ENCODE measurements at regions not wholly inside any gene's neighbourhood (a gene's known extent, or its start where the extent isn't known, plus 50 kb on each side); places are given as distances from the start of the nearest gene placed in this dataset.
A peak's percentile ranks its signal among the peaks of the same experiment; 100 is the strongest.
"Not testable (repeated sequence)": the region's sequence is repeated elsewhere in the genome, so short reads cannot be mapped to it uniquely, and the experiment has no call there.

DNA sequence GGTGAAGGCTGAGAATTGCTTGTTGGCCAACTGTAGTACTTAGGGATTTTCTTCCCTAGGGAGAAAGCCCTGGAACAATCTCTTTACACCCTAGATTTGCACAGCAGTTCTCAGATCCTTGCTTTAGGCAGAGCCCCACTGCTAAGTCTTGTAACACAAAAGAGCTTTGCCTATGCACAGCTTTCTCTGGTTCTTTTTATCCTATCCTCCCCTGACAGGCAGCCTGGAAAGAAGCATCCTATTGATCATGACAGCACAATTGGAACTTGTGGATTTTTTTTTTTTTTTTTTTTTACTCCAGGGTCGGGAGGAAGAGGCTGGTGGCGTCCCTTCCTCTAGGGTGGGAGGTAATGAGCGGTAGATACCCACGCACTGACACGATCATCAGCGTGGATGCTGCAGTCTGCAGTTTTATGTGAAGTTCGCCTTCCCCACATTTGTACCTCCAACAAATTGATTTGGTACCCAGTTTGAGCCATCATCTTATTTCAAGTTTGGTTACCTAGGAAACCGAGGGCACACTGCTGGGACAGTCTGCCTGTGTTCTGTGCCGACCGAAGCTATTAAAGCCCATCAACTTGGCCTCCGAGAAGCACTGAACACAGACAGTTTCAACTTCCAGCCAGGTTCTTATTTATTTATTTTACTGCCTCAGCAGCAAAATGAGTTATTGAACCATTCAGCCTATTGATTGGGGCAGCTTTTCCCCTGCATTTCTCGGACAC lies 110.1 kb downstream of the NRN1 start:
- no peak for DNase-seq

DNA sequence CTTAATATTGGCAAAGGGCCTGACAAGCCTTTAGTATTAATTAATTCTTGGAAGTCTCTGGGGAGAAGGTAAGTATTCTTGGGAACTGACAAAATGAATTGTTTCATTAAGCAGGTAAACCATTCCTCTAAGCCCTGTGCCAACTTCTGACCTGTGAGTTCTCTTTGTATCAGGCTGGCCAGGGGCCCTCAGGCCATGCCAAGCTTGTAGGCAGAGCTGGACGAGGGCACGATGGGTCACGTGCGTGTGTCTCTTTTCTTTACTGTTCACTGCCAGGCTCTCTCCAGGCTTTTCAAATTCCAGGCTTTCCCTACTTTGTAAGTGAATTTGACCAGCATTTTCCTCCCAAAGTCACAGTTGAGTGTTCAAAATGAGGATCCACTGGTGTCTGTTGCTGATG lies 112.4 kb downstream of the NRN1 start:
- no peak for DNase-seq

DNA sequence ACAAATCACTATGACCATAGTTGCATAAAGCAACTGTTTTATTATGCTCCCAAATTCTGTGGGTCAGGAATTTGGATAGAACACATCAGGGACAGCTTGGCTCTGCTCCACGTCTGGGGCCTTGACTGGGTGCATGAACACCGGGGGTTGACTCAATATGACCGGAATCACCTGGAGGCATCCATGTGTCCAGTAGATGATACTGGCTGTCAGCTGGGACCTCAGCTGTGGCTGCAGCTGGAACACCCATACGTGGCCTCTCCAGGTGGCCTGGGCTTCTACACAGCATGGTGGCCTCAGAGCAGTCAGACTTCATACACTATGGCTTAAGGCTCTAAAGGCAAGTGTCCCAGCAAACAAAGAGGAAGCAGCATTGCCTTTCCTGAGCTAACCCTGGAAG lies 113.4 kb downstream of the NRN1 start:
- no peak for DNase-seq

DNA sequence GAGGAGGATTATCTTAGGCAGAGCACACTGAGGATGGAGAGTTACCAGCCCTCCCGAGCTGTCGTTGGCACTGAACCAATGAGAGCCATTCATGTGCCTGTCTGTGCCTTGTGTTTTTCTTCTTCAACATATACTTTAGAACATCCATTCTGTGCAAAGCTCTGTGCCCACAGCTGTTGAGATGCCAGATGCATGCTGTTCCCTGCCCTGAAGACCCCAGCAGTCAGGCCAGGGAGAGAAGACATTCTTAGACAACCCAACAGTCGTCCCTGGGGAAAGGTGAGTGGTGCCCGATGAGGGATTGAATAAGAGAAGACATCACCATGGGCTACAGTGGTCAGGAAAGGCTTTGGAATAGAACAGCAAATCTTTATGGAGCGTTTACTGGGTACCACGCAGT lies 114.1 kb downstream of the NRN1 start:
- DNase-seq, result no peak

DNA sequence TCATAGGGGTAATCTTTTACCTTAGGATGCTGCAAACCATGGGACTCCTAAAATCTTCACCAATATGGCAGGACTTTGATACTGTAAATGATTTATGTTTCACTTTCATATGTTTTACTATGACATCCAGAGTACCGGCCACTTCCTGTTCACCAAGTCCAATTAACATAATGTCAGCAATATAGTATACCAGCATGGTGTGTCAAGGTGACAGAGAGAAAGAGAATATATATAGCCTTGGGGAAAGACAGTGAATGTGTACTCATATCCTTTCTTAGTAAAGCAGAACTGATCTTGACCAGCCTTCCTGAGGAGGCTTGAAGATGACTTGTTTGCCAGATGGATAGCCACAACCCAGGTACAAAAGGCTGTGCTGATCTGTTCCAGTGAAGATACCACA lies 127.9 kb downstream of the NRN1 start:
- DNase-seq, result peak in 1 of 5 experiments; percentile 46

DNA sequence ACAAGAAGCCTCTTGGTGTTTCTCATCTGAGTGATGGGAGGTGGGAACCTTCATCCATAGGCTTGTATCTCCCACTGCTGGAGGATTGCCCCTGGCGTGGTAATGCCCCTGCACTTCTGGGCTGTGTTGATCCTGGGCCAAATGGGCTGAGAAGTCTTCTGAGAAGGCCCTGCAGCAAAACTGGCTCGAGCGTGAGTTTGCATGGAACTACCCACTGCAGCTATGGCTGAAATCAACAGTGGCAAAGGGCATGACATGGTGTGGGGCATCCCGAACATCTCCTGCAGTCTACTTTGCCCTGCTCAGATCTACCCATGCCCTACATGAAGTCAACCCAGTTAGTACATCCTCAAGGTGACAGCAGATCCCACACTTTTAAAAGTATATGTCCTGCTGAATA lies 130.6 kb downstream of the NRN1 start:
- no peak for DNase-seq

DNA sequence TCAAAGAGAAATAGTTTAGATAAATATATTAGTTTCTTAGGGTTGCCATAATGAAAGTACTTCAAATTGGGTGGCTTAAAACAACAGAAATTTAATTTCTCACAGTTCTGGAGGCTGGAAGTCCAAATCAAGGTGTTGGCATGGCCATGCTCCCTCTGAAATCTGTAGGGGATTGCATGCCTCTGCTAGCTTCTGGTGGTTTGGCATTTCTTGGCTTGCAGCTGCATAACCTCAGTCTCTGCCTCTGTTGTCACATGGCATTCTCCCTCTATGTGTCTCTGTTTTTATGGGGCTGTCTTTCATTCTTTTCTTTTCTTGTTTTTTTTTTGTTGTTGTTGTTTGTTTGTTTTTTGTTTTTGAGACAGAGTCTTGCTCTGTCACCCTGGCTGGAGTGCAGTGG lies 132.7 kb downstream of the NRN1 start:
- DNase-seq, result not testable (repeated sequence)

DNA sequence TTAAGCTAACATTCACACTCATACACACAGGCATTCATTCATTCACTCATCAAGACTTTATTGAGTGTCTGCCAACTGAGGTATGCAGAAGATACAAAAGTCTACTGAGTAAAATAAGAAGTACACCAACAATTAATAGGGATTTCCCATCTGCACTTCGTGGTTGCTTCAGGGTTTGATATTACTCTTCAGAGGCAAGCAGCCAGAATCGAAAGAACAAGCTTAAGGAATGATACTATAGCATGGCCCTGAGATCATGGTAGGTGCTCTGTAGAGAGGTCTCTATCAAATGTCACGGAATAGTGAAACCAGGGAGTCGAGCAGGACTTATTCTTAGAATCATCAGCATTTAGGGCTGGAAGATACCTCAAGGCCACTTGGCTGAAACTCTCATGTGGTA lies 135.4 kb downstream of the NRN1 start:
- DNase-seq, result peak in 1 of 5 experiments; percentile 38

DNA sequence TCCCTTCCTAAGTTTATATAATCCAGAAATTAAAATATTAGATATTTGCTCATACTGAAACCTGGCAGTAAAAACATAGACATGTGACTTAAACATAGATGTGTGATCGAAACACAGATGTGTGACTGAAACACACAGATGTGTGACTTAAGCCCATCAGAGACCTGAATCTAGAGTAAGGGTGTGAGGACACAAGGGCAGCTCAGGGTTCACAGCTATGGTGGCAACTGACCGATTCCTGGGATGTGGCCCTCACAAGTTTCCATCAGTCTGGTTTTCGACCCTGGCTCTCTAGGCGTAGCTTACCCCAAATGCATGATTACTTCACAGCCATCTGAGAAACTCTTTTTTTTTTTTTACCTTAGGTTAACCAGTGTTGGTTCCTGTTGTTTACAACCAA lies 137.0 kb downstream of the NRN1 start:
- DNase-seq, result peak in 1 of 5 experiments; percentile 15

DNA sequence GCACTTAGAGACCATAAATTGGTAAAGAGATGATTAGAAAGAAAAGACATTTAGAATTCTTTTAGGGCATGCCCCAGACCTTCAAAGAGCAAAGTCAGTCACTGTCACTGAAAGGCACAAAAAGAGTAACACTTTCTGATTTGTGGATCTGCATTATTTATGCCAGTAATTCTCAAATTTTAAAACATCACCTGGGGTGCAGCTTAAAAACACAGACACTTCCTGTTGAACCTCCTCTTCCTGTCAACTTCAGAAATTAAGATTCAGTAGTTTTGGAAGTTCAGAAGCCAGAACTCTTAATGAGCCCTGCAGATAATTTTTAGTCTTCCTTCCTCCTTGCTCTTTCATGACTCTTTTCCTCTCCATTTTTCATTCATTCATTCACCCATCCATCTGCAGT lies 137.5 kb downstream of the NRN1 start:
- DNase-seq, result peak in 1 of 5 experiments; percentile 15

DNA sequence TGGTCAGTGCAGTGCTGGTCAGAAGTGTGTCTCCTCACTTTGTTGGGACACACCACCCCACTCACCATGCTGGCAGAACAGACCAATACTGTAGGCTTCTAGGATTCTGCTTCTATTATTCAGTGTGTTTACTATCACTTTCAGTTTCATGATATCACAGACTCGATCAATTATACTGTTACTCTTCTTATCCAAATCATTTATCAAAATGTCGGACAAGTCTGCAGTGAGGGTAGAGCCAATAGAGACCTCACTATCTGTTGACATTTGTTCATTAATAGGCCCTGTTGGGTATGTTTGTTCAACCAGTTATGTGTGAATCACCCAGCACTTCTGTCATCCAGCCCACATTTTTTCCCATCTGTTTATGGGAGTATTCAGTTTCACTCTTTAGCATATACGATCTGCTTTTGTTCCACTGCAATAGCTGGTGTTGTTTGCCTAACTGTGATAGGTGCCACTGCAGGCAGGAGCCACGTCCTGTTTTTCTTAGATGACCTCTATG lies 140.1 kb downstream of the NRN1 start:
- DNase-seq, result peak in 1 of 5 experiments; percentile 60

DNA sequence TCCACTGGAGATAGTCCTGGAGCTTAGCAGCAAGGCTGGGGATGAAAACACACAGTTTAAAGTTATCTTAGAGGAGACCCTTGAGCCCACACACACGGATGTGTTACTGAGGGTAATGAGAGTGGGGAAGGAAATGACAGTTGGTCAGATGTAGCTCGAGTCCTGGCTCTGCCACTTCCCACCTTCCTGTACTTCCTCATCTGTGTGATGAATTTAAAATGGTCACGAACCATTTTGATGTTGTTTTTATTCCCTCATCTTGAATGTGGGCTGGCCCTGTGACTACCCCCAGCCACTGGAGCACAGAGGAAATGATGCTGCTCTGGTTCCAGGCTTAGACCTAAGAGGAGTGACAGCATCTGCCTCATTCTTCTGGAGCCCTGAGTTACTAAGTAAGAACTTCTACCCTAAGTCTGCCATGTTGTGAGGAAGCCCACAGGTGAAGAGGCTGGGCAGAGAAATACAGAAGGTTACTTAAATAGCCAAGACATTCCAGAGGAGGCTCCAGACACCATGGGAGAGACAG lies 141.2 kb downstream of the NRN1 start:
- DNase-seq, result peak in 1 of 5 experiments; percentile 22

DNA sequence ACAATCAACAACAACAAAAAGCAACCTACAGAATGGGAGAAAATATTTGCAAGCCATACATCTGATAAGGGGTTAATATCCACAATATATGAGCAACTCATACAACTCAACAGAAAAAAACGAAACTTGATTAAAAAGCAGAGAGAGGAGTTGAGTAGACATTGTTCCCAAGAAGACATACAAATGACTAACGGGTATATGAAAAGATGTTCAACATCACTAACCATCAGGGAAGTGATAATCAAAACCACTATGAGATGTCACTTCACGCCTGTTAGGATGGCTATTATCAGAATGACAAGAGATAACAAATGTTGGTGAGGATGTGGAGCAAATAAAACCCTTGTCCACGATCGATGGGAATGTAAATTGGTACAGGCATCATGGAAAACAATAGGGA lies 145.9 kb downstream of the NRN1 start:
- DNase-seq, result no peak

DNA sequence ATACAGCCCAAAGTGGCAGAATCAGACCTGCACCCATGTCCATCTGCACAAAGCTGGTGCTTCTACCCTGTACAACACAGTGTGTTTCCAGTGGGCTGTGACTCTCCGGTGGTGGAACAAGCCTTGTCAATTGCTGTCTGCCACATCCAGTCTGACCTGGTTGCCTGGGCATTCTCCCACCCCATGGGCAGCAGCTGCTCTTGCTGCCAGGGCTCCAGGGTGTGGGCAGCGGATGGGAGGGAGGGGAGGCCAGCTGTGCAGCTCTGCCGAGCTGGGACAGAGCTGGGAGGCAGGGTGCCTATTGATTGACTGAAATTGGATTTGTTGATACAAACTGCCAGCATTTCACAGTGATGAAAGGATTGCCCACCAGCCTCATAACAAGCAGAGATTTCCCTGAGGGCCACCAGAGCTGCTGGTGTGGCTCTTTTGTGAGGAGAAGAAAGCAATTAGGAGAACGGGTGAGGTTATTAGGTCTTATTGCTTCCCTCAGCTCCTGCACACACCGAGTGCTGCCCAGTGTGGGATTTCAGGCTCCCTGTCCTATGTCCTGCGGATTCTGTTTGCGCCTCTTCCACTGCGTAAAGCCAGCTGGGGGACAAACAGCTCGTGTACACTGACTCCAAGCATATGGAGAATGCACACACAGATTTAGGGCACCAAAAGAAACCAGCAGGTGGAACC lies 150.8 kb downstream of the NRN1 start:
- no peak for DNase-seq

DNA sequence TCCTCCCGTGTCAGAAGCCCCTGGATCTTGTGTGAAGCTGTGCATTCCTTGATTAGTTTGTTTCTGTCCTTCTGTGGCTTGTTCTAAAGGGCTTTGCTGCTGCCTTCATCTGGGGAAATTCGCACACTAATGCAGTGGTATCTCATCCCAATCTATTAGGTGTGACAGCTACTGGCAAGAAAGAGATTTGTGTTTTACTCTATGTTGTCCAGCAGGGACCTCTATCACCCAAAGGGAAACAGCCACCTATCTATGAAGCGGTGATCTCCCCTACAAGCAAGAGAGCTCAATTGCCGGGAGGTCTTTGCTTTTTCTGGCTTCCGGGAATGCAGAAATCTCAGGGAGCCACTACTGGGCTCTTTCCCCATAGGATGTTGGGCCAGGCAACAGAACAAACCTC lies 151.8 kb downstream of the NRN1 start:
- DNase-seq, result no peak

DNA sequence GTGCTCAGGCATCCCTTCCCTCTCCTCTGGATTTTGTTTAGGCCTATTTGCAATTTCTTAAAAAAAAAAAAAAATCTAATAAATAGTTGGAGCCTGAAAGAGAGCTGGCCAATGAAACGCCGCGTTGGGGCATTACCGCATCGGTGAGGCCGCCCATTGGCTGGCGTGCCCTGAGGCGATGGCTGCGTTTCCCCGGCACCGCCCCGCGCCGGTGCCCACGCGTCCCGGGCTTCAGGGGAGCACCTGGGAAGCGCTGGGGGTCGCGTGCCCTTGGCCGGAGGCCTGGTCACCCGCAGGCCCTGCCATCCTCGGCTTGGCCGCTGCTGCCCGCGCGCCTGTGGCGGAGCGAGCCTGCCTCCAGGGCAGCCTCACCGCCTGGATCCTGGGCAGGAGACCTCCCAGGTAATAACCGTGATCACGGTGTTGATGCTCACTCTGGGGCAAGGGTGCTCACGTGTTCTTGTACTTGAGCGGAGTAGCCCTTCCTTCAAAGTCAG lies 155.4 kb downstream of the NRN1 start:
- DNase-seq, result peak; percentile 39 to 82 (median 58)

DNA sequence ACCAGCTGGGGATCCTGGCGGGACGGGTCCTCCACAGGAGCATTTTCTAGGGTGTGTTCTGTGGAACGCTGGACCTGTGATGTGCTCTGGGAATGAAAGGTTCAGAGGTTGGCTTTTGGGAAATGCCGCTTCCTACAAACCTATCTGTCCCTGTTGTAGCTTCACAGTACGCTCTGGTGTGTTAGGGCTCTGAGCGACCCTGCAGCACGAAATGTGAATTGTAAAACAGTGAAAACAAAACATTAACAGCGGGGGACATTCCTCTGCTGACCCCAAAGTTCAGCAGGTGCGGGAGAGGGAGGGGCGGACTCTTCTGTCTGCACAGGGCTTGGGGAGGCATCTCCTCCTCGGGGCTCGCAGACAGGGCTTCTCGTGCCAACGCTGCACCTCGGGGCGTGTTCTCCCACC lies 155.9 kb downstream of the NRN1 start:
- DNase-seq, result no peak

DNA sequence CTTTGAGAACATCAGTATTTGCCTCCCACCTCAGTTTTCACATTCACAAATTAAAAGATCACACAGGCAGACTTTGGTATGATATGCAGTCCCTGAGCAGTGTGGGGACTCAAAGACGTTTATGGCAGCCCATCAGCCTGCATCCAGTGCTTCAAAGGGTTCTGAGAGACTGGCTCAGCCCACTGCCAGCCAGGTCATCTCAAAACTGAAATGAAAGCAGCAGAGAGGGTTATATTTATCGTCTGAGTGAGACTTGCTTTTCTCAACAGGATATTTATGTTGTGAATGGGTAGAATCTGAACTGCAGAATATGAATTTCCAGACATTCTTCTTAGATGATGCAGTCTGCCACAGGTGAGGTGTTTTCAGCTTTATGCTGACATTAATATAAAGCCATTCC lies 159.8 kb downstream of the NRN1 start:
- peak in 1 of 5 experiments; percentile 26 for DNase-seq

DNA sequence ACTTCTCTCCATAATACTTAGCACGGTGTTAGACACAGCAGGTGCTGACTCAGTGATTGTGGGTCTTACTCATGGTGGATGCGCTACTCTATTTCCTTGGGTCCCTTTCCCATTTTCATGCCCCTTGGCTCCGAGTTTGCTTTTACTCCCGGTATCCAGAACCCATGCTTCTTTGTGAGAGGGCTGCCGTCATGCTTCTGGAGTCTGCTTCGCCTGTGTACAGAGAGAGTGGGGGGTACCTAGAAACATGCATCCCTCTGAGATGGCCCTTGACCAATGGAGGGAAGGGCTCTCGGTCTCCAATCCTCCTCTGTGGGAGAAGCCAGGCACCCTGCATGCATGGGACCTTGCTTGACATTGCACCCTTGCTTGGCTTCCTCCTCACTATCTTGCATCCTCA lies 160.4 kb downstream of the NRN1 start:
- DNase-seq, result no peak

DNA sequence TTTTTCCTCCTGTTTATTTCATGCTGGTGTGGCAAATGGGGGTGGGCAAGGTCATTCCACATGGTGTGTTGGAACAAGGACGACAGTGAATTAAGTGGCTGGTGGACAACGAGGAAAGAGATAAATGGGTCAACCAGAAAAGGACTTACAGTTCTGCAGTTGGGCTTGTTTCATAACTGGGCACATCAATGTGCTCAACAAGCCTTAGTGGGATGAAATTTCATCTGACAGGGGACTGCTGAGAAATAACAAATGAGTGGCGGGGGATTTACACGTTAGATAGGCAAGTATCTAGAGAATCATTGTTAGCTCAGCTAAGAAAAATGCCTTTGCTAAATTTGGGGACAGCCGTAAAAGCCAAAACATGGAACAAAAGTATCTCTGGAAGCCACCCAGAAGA lies 163.6 kb downstream of the NRN1 start:
- DNase-seq, result no peak

DNA sequence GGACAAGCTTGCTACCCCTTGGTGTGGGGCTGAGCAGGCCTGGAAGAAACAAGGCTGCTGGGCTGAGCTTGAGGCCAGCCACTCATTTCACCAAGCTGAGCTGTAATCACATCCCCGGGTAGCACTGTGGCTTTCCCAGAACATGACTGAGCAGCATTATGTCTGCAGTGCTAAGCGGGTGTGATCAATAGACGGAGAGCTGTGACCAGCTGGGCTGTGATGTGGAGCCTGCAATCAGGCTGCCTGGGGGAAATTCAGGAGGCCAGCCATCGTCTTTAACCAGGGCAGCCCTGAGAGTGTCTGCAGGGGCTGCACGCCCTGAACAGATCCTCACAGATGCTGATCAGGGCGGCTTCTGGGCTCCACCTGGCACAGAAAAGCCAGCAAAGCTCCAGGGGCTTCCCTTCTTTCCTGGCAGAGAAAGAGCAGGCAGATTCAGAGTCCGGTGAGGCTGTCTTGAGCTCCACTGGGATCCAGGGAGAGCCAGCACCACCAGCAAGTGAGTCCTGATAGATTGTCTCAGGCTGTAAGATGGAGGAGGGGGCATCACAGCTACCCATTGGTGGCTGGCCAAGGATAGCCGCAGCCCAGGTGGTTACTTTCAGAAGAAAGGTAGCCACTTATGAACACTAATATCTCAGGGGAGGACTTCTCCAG lies 165.9 kb downstream of the NRN1 start:
- DNase-seq, result no peak

DNA sequence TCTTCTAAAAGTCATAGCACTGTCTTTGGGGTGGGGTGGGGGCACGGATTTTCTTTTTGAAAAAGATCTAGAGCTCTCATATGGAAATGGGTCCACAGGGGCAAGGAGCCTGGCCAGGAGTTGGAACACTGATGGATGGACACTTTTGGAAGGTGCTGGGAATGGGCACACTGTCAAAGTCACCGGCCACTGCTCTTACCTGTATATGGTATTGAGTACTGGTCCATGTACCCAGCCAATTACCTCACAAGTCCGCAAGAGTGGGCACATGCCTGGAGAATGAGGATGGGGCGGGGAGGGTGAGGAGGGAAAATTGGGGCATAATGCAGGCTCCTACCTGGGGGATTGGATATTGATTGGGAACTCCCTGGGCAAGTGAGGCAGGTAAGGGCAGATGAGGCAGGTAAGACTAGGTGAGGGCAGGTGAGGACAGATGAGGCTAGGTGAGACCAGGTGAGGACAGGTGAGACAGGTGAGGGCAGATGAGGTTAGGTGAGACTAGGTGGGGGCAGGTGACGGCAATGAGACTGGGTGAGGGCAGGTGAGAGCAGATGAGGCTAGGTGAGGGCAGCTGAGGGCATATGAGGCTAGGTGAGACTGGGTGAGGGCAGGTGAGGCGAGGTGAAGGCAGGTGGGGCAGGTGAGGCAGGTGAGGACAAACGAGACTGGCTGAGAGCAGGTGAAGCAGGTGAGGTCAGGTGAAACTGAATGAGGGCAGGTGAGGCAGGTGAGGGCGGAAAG lies 167.9 kb downstream of the NRN1 start:
- no peak for DNase-seq

DNA sequence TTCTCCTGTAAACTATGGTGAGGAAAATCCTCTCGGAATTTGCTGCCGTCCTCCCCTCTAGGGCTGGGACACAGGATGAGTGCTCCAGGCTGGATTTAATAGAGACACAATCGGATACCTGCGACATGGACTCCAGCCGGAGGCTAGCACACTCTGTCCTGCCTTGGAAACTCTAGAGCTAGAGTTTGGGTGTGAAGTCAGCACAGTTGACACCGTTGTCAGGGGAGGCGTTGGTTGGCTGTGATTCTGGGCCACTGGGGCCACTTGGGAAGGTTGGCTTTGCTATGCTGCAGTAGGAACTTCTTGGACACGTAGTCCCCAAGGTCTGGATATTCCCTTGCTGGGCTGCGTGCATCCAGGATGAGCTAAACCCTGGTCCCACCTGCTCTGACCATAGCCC lies 169.4 kb downstream of the NRN1 start:
- DNase-seq, result no peak

Data from T-helper 2 cell (primary cell).